Body of pancreas (tissue), 4 donors: ENCODE measurements at regions not wholly inside any gene's neighbourhood (a gene's known extent, or its start where the extent isn't known, plus 50 kb on each side); places are given as distances from the start of the nearest gene placed in this dataset.

Experiments
- ATAC-seq: fragments of 150-250 bp; one replicate; pipeline ENCODE4 v1.9.1; 2016
- DNase-seq, 4 donors: peaks; one replicate each; pipeline ENCODE4 v3.0.0-alpha.2; 2019
- H3K27ac ChIP-seq, 4 donors: fragments of 200-600 bp; sonication (generic); 1 replicate in 3 of 4; 2 replicates in 1 of 4; pipeline versions ENCODE4 v1.5.1 to v1.6.1; 2016 to 2019; ENCODE audit warnings: mild to moderate bottlenecking in 1 of 4, mixed read lengths in 1 of 4, moderate library complexity in 1 of 4
- H3K27me3 ChIP-seq, 2 donors: fragments of 200-600 bp; sonication (generic); one replicate each; pipeline ENCODE4 v1.6.0; 2016; ENCODE audit warnings: mild to moderate bottlenecking in 1 of 2
- H3K36me3 ChIP-seq, 2 donors: fragments of 200-600 bp; sonication (generic); replicated peaks in 1 of 2; 2 replicates each; pipeline ENCODE4 v1.5.1; 2016; ENCODE audit warnings: low read depth in 2 of 2; ENCODE audit not compliant: insufficient read depth in 1 of 2
- H3K4me1 ChIP-seq: fragments of 200-600 bp; sonication (generic); one replicate; pipeline ENCODE4 v1.6.0; 2016
- H3K4me3 ChIP-seq, 2 donors: fragments of 200-600 bp; sonication (generic); 1 replicate in 1 of 2; 2 replicates in 1 of 2; pipeline ENCODE4 v1.5.1; 2016 to 2019
- H3K9me3 ChIP-seq, 3 donors: fragments of 200-600 bp; sonication (generic); 1 replicate in 2 of 3; 2 replicates in 1 of 3; pipeline ENCODE4 v1.5.1; 2016
- CTCF ChIP-seq, 7 experiments: fragments of 450-650 bp in 4 of 7; fragments of 200-600 bp in 3 of 7; sonication (generic) in 3 of 7; IDR thresholded peaks; one replicate each; pipeline ENCODE4 v1.5.1; 2016 to 2019; ENCODE audit warnings: antibody characterized with exemption in 7 of 7
- POLR2A ChIP-seq, 3 donors: fragments of 450-650 bp; IDR thresholded peaks; one replicate each; pipeline ENCODE4 v1.6.1; 2016; ENCODE audit warnings: antibody characterized with exemption in 3 of 3, mild to moderate bottlenecking in 2 of 3
- WGBS, 2 donors: methylation state at CpG; one replicate each; pipeline ENCODE4 v1.1.5; 2017; 5-methylcytosine and 5-hydroxymethylcytosine counted together
- intact Hi-C: fragments of 100-400 bp; cut with DNase I; formaldehyde crosslinking; loops from one replicate; pipeline ENCODE4 v1.15.1; 2023

- no peak for ATAC-seq
- Histone ChIP-seq H3K4me3 (no peak overlapping the region), H3K27me3 (no peaks in the 10 kb centered on the region), H3K27ac (no peak overlapping the region), H3K4me1 (no peaks in the 10 kb centered on the region), H3K36me3 (no peaks in the 10 kb centered on the region), H3K9me3 (no peaks in the 10 kb centered on the region)
- 84 to 87% methylated on average over 5 of the region's 5 CpGs for WGBS, 2 donors
- TF ChIP-seq POLR2A (IDR thresholded peaks at IDR 0.05) (no peak), CTCF (IDR thresholded peaks at IDR 0.05) (no peak)
- no peak for DNase-seq
- intact Hi-C loops, result no loop called here
These were observed 116.5 kb downstream of the KCNK1 start for GRCh38 chr1:233730380-233730779.

GRCh38 chr1:233730809-233731208 lies 116.9 kb downstream of the KCNK1 start:
- Histone ChIP-seq H3K4me1 (no peaks in the 10 kb centered on the region), H3K36me3 (no peaks in the 10 kb centered on the region), H3K4me3 (no peak overlapping the region), H3K27me3 (no peaks in the 10 kb centered on the region), H3K9me3 (no peaks in the 10 kb centered on the region), H3K27ac (no peak overlapping the region)
- intact Hi-C loops, result no loop called here
- TF ChIP-seq CTCF (IDR thresholded peaks at IDR 0.05) (no peak), POLR2A (IDR thresholded peaks at IDR 0.05) (no peak)
- ATAC-seq (no peak), DNase-seq (no peak)
- 67 to 75% methylated on average over 5 of the region's 5 CpGs for WGBS, 2 donors

GRCh38 chr1:233732206-233732605 lies 118.3 kb downstream of the KCNK1 start:
- Histone ChIP-seq H3K4me3 (no peak overlapping the region), H3K27me3 (no peaks in the 10 kb centered on the region), H3K36me3 (no peaks in the 10 kb centered on the region), H3K27ac (no peak overlapping the region), H3K9me3 (no peaks in the 10 kb centered on the region), H3K4me1 (no peaks in the 10 kb centered on the region)
- 54 to 63% methylated on average over 2 of the region's 2 CpGs for WGBS, 2 donors
- TF ChIP-seq POLR2A (IDR thresholded peaks at IDR 0.05), result no peak
- TF ChIP-seq CTCF (IDR thresholded peaks at IDR 0.05), result no peak
- no peak for ATAC-seq
- intact Hi-C loops, result no loop called here
- DNase-seq, result no peak

- no peak overlapping the region for H3K27ac ChIP-seq
- ATAC-seq (no peak), DNase-seq (no peak)
- H3K27me3 ChIP-seq, result no peaks in the 10 kb centered on the region
- intact Hi-C loops, result no loop called here
- no peaks in the 10 kb centered on the region for H3K4me1 ChIP-seq
- WGBS, 2 donors, result 69 to 72% methylated on average over 7 of the region's 7 CpGs
- no peaks in the 10 kb centered on the region for H3K36me3 ChIP-seq
- TF ChIP-seq CTCF (IDR thresholded peaks at IDR 0.05) (no peak), POLR2A (IDR thresholded peaks at IDR 0.05) (no peak)
- no peak overlapping the region for H3K4me3 ChIP-seq
- H3K9me3 ChIP-seq, result no peaks in the 10 kb centered on the region
These were observed 120.5 kb downstream of the KCNK1 start for GRCh38 chr1:233734456-233734855.

GRCh38 chr1:233735331-233735730 lies 121.4 kb downstream of the KCNK1 start:
- H3K36me3 ChIP-seq, result no peaks in the 10 kb centered on the region
- no peaks in the 10 kb centered on the region for H3K4me1 ChIP-seq
- H3K27me3 ChIP-seq, result no peaks in the 10 kb centered on the region
- H3K27ac ChIP-seq, result no peak overlapping the region
- H3K4me3 ChIP-seq, result no peak overlapping the region
- no peak for TF ChIP-seq CTCF (IDR thresholded peaks at IDR 0.05)
- no peak for TF ChIP-seq POLR2A (IDR thresholded peaks at IDR 0.05)
- WGBS, 2 donors, result 92 to 100% methylated on average over 1 of the region's 1 CpG
- no peak for DNase-seq
- ATAC-seq, result no peak
- H3K9me3 ChIP-seq, result no peaks in the 10 kb centered on the region
- intact Hi-C loops, result no loop called here
